PC-9 (cell line): ENCODE measurements at regions not wholly inside any gene's neighbourhood (a gene's known extent, or its start where the extent isn't known, plus 50 kb on each side); places are given as distances from the start of the nearest gene placed in this dataset.
A peak's percentile ranks its signal among the peaks of the same experiment; 100 is the strongest.

Experiments
- BruUV-seq: library from RNA; stranded (reverse); fragments of 400-500 nt; replicated peaks from 2 replicates; lab custom pipeline; 2021; lab: Mats Ljungman, UMichigan
- CTCF ChIA-PET: fragments of 300-600 bp; sonication (Branson Sonifier 250); formaldehyde crosslinking; loops from one replicate; lab custom pipeline; 2022; ENCODE audit warnings: antibody characterized with exemption; lab: Charles Lee
- POLR2A ChIA-PET: fragments of 300-600 bp; sonication (Branson Sonifier 250); formaldehyde crosslinking; loops from one replicate; lab custom pipeline; 2022; ENCODE audit warnings: antibody characterized with exemption; ENCODE audit not compliant: unreplicated experiment; lab: Charles Lee
- DNase-seq, 2 experiments: peaks; one replicate each; pipeline versions ENCODE4 v3.0.0 to v3.0.0-alpha.2; 2015 to 2022; ENCODE audit warnings: mixed read lengths in 1 of 2
- H2AFZ ChIP-seq: fragments of 200-600 bp; sonication (generic); 2 replicates; pipeline ENCODE4 v1.8.1; 2017; ENCODE audit warnings: antibody characterized with exemption
- H3F3A ChIP-seq: fragments of 200-600 bp; sonication (generic); 2 replicates; pipeline ENCODE4 v1.8.1; 2017; ENCODE audit warnings: antibody characterized with exemption, mild to moderate bottlenecking, low read depth; ENCODE audit not compliant: insufficient read depth
- H3K27ac ChIP-seq: fragments of 200-600 bp; sonication (generic); 2 replicates; pipeline ENCODE4 v1.6.1; 2016; ENCODE audit warnings: mixed run types
- H3K27me3 ChIP-seq: fragments of 200-600 bp; sonication (generic); 2 replicates; pipeline ENCODE4 v1.6.1; 2016; ENCODE audit warnings: low read depth, mixed run types; ENCODE audit not compliant: insufficient read depth
- H3K36me3 ChIP-seq: fragments of 200-600 bp; sonication (generic); 2 replicates; pipeline ENCODE4 v1.6.1; 2016; ENCODE audit warnings: low read depth, mixed run types
- H3K4me1 ChIP-seq: fragments of 200-600 bp; sonication (generic); replicated peaks from 2 replicates; pipeline ENCODE4 v1.6.1; 2016; ENCODE audit warnings: mixed run types; ENCODE audit not compliant: insufficient read depth
- H3K4me2 ChIP-seq: fragments of 200-600 bp; sonication (generic); 2 replicates; pipeline ENCODE4 v1.6.1; 2017; ENCODE audit warnings: mixed run types
- H3K4me3 ChIP-seq: fragments of 200-600 bp; sonication (generic); 2 replicates; pipeline ENCODE4 v1.6.1; 2016; ENCODE audit warnings: mixed run types
- H3K79me2 ChIP-seq: fragments of 200-600 bp; sonication (generic); 2 replicates; pipeline ENCODE4 v1.6.1; 2017; ENCODE audit warnings: low read depth, mixed run types
- H3K9me2 ChIP-seq: fragments of 200-600 bp; sonication (generic); 2 replicates; pipeline ENCODE4 v1.8.1; 2017; ENCODE audit warnings: mild to moderate bottlenecking; ENCODE audit not compliant: insufficient read depth
- H3K9me3 ChIP-seq: fragments of 200-600 bp; sonication (generic); 2 replicates; pipeline ENCODE4 v1.8.1; 2016; ENCODE audit warnings: low read depth; ENCODE audit not compliant: insufficient read depth
- H4K20me1 ChIP-seq: fragments of 200-600 bp; sonication (generic); 2 replicates; pipeline ENCODE4 v1.8.1; 2017; ENCODE audit not compliant: insufficient read depth
- EZH2 ChIP-seq: fragments of 200-600 bp; sonication (generic); IDR thresholded peaks from 2 replicates; pipeline ENCODE4 v1.8.0; 2017; ENCODE audit warnings: antibody characterized with exemption, low read depth
- intact Hi-C: fragments of 100-400 bp; cut with micrococcal nuclease; formaldehyde crosslinking; loops from one replicate; pipeline ENCODE4 v1.10.0; 2022; ENCODE audit not compliant: unreplicated experiment
- TF ChIP-seq, protein P1 (sequence below): fragments of 200-600 bp; sonication (generic); conservative IDR thresholded peaks from 2 replicates; pipeline ENCODE4 v1.6.1; 2017; ENCODE audit warnings: mixed run types, antibody characterized with exemption, mild to moderate bottlenecking, moderate library complexity

GRCh38 chr2:234193977-234194563, 143.6 kb downstream of the SPP2 start:
- no peaks in the 10 kb centered on the region for H3K27me3 ChIP-seq
- H4K20me1 ChIP-seq: no peaks in the 10 kb centered on the region
- peaks cover 27% of the 10 kb centered on the region; the same call in 1 of the 2 replicates for H3F3A ChIP-seq
- no peaks in the 10 kb centered on the region; the same call in 1 of the 2 replicates for H3K9me3 ChIP-seq
- H3K4me3 ChIP-seq: no peak overlapping the region
- H3K9me2 ChIP-seq: no peaks in the 10 kb centered on the region
- no peaks in the 10 kb centered on the region for H3K79me2 ChIP-seq
- intact Hi-C loops: loop anchor here (2.0 kb wide), 1 partner anchor 57 kb away; no protein-coding TSS in a partner anchor
- ChIA-PET CTCF (no interaction called here), POLR2A (interaction anchor here (0.7 kb wide), 1 partner anchor 1553 kb away, joined by 5 read pairs; no protein-coding TSS in a partner anchor)
- peaks cover 31% of the 10 kb centered on the region for H3K4me1 ChIP-seq
- peak in 1 of 2 experiments; percentile 63 for DNase-seq
- BruUV-seq: no TSS peak
- peak overlapping the region; percentile 22 for H3K4me2 ChIP-seq
- no peak overlapping the region for H3K27ac ChIP-seq
- TF ChIP-seq EZH2: no peak
- TF ChIP-seq, protein P1, sequence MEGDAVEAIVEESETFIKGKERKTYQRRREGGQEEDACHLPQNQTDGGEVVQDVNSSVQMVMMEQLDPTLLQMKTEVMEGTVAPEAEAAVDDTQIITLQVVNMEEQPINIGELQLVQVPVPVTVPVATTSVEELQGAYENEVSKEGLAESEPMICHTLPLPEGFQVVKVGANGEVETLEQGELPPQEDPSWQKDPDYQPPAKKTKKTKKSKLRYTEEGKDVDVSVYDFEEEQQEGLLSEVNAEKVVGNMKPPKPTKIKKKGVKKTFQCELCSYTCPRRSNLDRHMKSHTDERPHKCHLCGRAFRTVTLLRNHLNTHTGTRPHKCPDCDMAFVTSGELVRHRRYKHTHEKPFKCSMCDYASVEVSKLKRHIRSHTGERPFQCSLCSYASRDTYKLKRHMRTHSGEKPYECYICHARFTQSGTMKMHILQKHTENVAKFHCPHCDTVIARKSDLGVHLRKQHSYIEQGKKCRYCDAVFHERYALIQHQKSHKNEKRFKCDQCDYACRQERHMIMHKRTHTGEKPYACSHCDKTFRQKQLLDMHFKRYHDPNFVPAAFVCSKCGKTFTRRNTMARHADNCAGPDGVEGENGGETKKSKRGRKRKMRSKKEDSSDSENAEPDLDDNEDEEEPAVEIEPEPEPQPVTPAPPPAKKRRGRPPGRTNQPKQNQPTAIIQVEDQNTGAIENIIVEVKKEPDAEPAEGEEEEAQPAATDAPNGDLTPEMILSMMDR: no peak
- H3K36me3 ChIP-seq: no peaks in the 10 kb centered on the region
- no peak overlapping the region for H2AFZ ChIP-seq

DNA sequence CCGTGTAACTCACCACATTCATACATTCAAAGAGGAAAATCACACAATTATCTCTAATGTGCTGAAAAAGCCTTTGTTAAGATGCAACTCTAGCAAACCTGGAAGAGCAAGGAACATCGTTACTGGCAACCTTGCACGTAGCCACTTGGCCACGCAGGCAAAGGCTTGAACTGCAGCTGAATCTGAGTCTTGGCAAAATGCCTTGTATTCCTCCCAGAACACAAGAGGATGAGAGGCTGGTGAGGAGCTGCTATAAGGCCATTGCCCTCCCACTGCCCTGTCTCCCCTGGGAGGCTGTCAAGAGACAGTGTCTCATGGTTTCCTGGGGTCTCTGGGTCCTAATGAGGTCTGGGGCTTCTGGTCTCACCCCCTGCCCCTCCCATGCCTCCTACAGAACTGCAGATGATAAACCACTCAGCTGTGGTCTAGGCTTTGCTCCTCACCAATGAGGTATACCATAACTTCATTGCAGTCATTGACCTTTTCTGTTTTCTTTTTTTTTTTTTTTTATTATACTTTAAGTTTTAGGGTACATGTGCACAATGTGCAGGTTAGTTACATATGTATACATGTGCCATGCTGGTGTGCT, 141.4 kb downstream of the SPP2 start:
- ChIA-PET POLR2A (no interaction called here), CTCF (no interaction called here)
- TF ChIP-seq, protein P1: no peak
- TF ChIP-seq EZH2: no peak
- Histone ChIP-seq H3K4me3 (no peak overlapping the region), H3K4me1 (peaks cover 31% of the 10 kb centered on the region), H3K9me3 (no peaks in the 10 kb centered on the region; the same call in 1 of the 2 replicates), H3K9me2 (no peaks in the 10 kb centered on the region), H4K20me1 (no peaks in the 10 kb centered on the region), H3F3A (peaks cover 27% of the 10 kb centered on the region; the same call in 1 of the 2 replicates), H3K4me2 (no peak overlapping the region), H3K27me3 (no peaks in the 10 kb centered on the region), H3K36me3 (no peaks in the 10 kb centered on the region), H3K27ac (no peak overlapping the region), H3K79me2 (no peaks in the 10 kb centered on the region), H2AFZ (no peak overlapping the region)
- no peak for DNase-seq
- intact Hi-C loops: no loop called here
- no TSS peak for BruUV-seq

DNA sequence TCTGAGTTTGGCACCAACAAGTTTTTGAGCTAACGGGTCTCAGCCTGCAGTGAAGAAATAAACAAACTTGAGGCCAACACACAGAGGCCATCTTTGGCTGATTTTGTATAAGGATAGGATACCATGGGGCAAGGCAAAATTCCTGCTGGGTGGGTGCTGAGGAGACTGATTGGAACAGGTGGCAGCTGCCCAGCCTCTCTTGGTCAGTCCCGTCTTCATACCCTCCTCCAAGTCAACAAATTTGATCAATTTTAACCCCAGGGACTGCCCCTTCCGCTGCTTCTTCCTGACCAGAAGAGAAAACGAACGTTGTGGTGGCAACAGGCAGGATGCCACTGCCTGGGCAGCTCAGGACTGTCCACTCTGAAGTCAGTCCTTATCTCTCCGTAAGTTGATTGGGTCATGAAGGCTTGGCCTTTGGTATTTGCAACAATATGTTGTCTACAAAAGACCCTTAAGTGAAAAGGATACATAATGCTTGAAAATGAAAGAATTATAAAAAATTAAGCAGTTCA, 139.3 kb downstream of the SPP2 start:
- BruUV-seq: no TSS peak
- H3K9me3 ChIP-seq: no peaks in the 10 kb centered on the region; the same call in 1 of the 2 replicates
- H3K9me2 ChIP-seq: no peaks in the 10 kb centered on the region
- ChIA-PET POLR2A (no interaction called here), CTCF (no interaction called here)
- no peak overlapping the region for H3K4me3 ChIP-seq
- no peak overlapping the region for H2AFZ ChIP-seq
- H4K20me1 ChIP-seq: no peaks in the 10 kb centered on the region
- H3F3A ChIP-seq: peaks cover 10% of the 10 kb centered on the region; the same call in 1 of the 2 replicates
- TF ChIP-seq, protein P1: no peak
- DNase-seq: no peak
- H3K27ac ChIP-seq: no peak overlapping the region
- H3K79me2 ChIP-seq: no peaks in the 10 kb centered on the region
- no peak overlapping the region for H3K4me2 ChIP-seq
- H3K27me3 ChIP-seq: no peaks in the 10 kb centered on the region
- H3K4me1 ChIP-seq: peaks cover 12% of the 10 kb centered on the region
- intact Hi-C loops: no loop called here
- H3K36me3 ChIP-seq: no peaks in the 10 kb centered on the region
